ENCODE measurements at regions not wholly inside any gene's neighbourhood (a gene's known extent, or its start where the extent isn't known, plus 50 kb on each side); places are given as distances from the start of the nearest gene placed in this dataset.

DNA sequence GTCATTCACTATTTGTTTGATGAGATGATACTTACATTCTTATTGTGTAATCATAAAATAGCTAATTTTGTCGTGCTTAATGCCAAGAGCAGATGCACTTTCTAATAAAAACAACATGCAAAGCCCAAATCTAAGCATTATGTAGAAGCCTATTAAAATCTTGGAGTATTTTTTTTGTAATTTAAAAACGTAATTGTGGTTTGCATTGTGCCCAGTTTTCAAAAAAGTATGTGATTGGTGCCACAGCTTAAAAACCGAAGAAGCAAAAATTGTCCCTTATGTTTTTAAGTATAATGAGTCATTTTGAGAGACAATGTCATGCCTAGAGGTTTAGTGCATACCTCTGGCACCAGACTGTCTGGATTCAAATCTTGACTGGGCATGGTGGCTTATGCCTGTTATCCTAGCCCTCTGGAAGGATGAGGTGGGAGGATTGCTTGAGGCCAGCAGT, 464.8 kb upstream of the RGS6 start:
- no peak for DNase-seq (ENCODE audit: low read depth in 2 of 2)

DNA sequence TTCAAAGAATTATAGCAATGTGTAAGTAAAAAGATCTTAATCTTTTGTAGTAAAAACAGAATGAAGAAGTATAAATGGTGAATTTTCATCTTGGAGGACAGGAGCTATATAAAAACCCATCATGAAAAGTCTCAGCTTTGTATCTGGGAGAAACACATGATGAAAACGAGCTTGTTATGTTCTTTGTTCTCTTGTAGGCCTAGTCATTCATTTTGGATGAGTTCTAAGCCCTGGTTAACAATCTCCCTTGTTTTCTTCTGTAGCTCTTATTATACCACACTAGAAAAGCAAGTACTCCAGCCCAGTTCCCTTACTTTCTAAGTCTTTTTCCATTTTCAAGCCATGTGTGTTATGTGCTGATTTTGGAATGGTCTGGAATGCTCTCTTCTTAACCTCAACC, 463.5 kb upstream of the RGS6 start:
- DNase-seq (ENCODE audit: low read depth in 2 of 2): no peak

- DNase-seq (ENCODE audit: low read depth in 2 of 2): no peak
Observed at GRCh38 chr14:71469643-71470335, 462.4 kb upstream of the RGS6 start.

DNA sequence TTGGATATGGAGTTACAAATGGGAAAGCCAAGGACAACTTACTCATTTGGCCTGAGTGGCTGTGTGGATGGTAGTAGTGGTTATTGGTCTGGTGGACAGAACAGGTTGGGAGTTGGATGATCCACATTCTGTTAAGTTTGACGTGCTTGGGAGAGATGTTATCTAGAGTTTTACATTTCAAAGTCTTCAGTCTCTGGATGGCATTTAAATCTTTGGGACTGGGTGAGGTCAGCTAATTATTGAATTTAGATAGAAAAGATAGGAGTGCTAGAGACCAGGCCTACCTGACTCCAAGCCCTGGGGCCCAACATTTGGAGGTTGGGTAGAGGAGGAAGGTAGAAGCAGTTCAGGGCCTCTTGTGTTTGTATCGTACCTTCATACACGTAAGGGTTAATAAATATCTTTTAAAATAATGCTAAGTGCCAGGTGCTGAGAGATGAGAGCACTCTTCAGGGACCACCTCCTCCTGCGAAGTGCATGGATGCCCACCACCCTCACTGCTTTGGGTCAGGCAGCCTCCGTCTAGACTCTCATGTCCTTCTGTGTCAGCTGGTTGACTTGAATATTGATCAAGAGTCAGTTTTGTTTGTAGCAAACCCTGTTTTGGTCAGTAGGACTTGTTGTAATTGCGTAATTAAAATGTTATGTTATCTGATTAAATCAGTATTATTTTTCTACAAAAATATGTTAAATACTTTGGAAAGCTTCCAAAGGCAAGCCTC, 460.4 kb upstream of the RGS6 start:
- no peak for DNase-seq (ENCODE audit: low read depth in 2 of 2)

- DNase-seq (ENCODE audit: low read depth in 2 of 2): no peak
Observed at GRCh38 chr14:71472356-71473340, 459.6 kb upstream of the RGS6 start.

DNA sequence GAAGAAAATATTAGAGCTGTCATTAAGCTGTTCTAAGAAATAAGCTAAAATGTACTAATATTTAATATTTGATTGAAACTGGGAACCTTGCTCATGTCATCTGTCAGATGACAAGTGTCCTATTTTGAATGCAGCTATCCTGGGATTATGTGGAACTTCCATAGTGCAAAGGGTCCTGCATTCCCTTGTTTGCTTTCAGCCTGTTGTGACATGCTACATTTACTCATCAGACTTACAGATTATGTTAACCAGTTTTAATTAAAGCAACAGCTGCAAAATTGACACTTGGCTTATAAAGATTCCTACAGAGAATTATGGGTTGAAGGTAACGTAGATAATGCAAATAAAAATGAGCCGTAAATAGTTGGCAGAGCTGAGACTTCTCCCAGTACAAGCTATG, 458.4 kb upstream of the RGS6 start:
- no peak for DNase-seq (ENCODE audit: low read depth in 2 of 2)

DNA sequence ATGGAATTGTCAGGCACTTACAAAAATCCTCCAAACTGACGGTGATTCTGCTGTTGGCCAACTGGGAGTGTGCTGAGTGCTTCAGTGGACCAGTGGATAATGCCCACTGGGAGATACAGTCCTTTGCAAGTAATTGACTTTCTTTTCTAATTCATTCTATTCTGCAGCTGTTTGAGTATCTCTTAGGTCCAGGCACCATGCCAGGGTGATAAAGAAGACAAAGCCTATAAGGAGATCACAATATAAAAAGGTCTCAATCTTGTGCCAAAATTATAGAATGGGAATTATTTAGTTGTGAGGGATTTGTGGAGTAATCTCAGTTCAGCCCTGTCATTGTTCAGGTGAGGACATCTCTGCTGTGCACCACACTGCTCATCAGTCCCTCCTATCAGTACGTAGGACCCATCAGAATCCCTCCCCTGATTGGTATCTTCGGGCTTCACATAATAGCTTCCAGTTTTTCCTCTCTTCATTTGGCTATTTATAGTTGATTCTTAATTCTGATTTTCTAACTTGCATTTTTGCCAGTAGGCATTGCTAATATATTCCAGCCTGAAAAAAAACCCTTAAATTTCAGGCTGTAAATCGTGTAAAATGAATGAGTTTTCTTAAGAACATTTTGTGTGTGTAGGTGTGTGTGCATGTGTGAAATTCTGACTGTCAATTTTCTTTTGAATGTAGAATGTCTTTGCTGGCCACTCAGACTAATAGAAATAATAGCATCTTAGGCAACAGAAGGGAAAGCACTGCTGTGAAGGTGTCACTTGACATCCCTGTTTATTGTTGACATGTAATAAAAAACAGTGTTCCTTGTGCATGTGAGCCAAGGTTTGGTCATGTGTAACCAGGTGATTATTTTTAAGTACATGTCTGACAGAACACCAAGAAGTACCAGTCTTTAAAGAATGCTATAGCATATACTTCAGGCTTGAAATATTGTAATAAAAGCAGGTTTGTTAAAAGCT, 457.6 kb upstream of the RGS6 start:
- no peak for DNase-seq (ENCODE audit: low read depth in 2 of 2)

DNA sequence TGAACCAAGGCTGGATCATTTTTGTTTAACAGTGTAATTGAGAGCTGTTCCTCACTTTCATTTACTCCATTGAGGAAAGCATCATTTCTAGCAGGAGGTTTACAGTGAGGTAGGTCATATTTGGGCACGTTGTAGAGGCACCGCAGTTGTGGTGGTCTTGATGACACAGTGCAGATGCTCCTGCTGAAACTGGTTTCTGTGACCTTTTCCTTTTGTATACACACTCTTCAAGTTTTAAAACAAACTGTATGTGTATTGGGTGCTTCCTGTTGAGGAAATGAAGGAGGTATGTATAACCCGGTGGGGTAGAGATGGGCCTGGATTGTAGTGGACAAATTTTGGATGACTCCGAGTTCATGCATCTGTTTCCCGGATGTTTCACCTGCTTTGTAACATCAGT, 456.3 kb upstream of the RGS6 start:
- DNase-seq (ENCODE audit: low read depth in 2 of 2): no peak

DNA sequence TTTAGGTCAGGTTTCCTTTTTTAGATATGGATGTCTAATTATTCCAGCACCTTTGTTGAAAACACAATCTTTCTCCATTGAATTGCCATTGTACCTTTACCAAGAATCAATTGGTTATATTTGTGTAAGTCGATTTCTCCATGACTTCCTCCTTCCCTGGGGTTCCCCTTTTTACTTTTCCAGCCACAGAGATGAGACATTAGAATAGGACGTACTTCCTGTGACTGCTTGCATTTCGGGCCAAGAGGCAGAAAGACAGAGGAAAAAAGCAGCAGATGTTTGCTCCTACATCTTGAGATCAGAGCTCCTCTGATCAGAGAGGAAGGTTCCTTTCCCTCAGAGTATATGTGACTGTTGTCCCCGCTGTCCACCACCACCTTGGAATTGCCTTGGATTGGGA, 453.7 kb upstream of the RGS6 start:
- DNase-seq (ENCODE audit: low read depth in 2 of 2): no peak

- no peak for DNase-seq (ENCODE audit: low read depth in 2 of 2)
Observed at GRCh38 chr14:71481021-71481654, 451.1 kb upstream of the RGS6 start.

GRCh38 chr14:71482671-71483070, 449.6 kb upstream of the RGS6 start:
- no peak for DNase-seq (ENCODE audit: low read depth in 2 of 2)

- no peak for DNase-seq (ENCODE audit: low read depth in 2 of 2)
Observed at GRCh38 chr14:71483154-71483553, 449.1 kb upstream of the RGS6 start.

- no peak for DNase-seq (ENCODE audit: low read depth in 2 of 2)
Observed at GRCh38 chr14:71485833-71486232, 446.4 kb upstream of the RGS6 start.

- no peak for DNase-seq (ENCODE audit: low read depth in 2 of 2)
Observed at GRCh38 chr14:71486279-71486678, 445.9 kb upstream of the RGS6 start.

DNA sequence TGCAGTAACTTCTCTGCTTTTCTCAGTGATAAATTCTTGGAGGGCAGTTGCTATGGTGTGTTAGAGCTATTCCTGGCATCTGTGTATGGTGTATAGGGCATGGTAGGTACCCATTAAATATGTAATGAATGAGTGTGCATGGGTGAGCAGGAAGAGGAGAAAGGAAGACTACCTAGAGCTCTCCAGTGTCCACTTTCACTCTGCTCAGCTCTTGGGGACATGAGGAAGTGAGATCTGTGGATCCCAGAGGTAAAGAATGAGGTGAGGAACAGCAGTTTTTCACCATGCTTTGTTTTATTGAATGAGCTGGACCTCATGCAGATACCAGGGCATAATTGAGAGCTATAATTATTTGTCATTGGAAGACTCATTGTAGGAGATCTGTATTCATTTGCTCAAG, 444.8 kb upstream of the RGS6 start:
- DNase-seq (ENCODE audit: low read depth in 2 of 2): no peak

DNA sequence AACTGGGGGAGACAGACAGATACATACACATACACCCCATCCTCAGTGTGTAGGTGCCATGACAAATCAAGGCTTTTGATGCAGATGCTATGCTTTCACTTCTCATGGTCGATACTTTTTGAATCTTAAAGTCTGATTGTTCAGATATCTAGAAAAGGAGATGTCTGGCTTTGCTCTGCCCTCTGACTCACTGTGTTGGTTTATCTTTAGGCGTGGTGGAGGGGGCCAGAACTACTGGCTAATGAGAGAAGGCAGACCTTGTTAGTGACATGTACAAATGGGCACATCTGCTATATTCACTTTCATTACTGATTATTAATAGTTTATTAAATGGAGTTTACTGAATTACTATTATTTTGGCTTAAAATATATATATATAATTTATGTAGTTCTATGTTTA, 444.3 kb upstream of the RGS6 start:
- DNase-seq (ENCODE audit: low read depth in 2 of 2): no peak

GRCh38 chr14:71488703-71489191, 443.5 kb upstream of the RGS6 start:
- DNase-seq (ENCODE audit: low read depth in 2 of 2): no peak

DNA sequence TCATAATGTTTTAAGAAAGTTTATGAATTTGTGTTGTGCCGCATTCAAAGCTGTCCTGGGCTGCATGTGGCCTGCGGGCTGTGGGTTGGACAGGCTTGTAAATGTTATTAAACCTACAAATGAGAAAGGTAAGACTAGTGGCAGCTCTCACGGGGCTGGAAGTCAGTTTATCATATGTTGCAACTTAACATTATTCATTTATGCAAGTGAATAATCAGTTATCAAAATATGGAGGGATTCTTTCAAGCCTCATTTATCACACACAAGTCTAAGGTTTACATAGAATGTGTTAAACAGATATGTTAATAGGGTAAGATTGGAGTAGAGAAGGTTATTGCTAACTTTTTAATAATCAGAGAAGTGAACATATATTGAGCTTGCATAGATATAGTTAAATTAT, 442.5 kb upstream of the RGS6 start:
- no peak for DNase-seq (ENCODE audit: low read depth in 2 of 2)

- no peak for DNase-seq (ENCODE audit: low read depth in 2 of 2)
Observed at GRCh38 chr14:71491931-71492330, 440.3 kb upstream of the RGS6 start.

- DNase-seq (ENCODE audit: low read depth in 2 of 2): no peak
Observed at GRCh38 chr14:71492346-71492745, 439.9 kb upstream of the RGS6 start.
